GM12878 (cell line): ENCODE measurements at regions not wholly inside any gene's neighbourhood (a gene's known extent, or its start where the extent isn't known, plus 50 kb on each side); places are given as distances from the start of the nearest gene placed in this dataset.

ENCODE experiments used
- ATF7 ChIP-seq: fragments of 450-650 bp; IDR thresholded peaks from 2 replicates; pipeline ENCODE4 v1.6.1; 2016; ENCODE audit warnings: low read depth, mild to moderate bottlenecking
- EP300 ChIP-seq, 2 experiments: fragments of 150-350 bp in 1 of 2; IDR thresholded peaks; 2 replicates each; pipeline ENCODE4 v1.6.1; 2011 to 2012; ENCODE audit warnings: low read depth in 2 of 2, low read length in 2 of 2, borderline replicate concordance in 1 of 2, improper control_type of control experiment in 1 of 2, inconsistent platforms in 1 of 2; ENCODE audit not compliant: control insufficient read depth in 1 of 2
- HDAC6 ChIP-seq: fragments of 200-600 bp; sonication (generic); IDR thresholded peaks from one replicate; pipeline ENCODE4 v1.8.0; 2017; ENCODE audit warnings: antibody characterized with exemption; ENCODE audit not compliant: unreplicated experiment
- MAX ChIP-seq: IDR thresholded peaks from 2 replicates; pipeline ENCODE4 v1.6.1; 2012; ENCODE audit warnings: low read depth, low read length, improper control_type of control experiment
- POLR2A ChIP-seq: IDR thresholded peaks from 2 replicates; pipeline ENCODE4 v1.6.1; 2011; ENCODE audit warnings: low read depth, mild to moderate bottlenecking, low read length
- RAD21 ChIP-seq: IDR thresholded peaks from 2 replicates; pipeline ENCODE4 v1.6.1; 2011; ENCODE audit warnings: mild to moderate bottlenecking, low read depth, low read length, moderate library complexity; ENCODE audit not compliant: insufficient read depth
- RBBP5 ChIP-seq: fragments of 200-600 bp; sonication (generic); conservative IDR thresholded peaks from 2 replicates; pipeline ENCODE4 v1.6.1; 2016
- SMC3 ChIP-seq: IDR thresholded peaks from 2 replicates; pipeline ENCODE4 v1.6.1; 2011; ENCODE audit warnings: low read length, improper control_type of control experiment, borderline replicate concordance
- SUZ12 ChIP-seq: fragments of 200-600 bp; sonication (generic); IDR thresholded peaks from one replicate; pipeline ENCODE4 v1.6.1; 2018; ENCODE audit warnings: antibody characterized with exemption, mild to moderate bottlenecking; ENCODE audit not compliant: unreplicated experiment
- ZZZ3 ChIP-seq: IDR thresholded peaks from 2 replicates; pipeline ENCODE4 v1.6.1; 2011; ENCODE audit warnings: low read depth; ENCODE audit not compliant: control insufficient read depth, insufficient read length

- TF ChIP-seq POLR2A (no peak), ZZZ3 (no peak), SUZ12 (no peak), RAD21 (no peak), EP300 (IDR thresholded peaks at IDR 0.05; ENCODE audit: borderline replicate concordance in 1 of 2, control insufficient read depth in 1 of 2, low read depth in 2 of 2, low read length in 2 of 2) (no peak), SMC3 (no peak), RBBP5 (no peak), HDAC6 (no peak), MAX (no peak), ATF7 (no peak)
These were observed 88.9 kb downstream of the RPS29 start for GRCh38 chr14:49497267-49497666.
